ENCODE measurements at regions not wholly inside any gene's neighbourhood (a gene's known extent, or its start where the extent isn't known, plus 50 kb on each side); places are given as distances from the start of the nearest gene placed in this dataset.

DNA sequence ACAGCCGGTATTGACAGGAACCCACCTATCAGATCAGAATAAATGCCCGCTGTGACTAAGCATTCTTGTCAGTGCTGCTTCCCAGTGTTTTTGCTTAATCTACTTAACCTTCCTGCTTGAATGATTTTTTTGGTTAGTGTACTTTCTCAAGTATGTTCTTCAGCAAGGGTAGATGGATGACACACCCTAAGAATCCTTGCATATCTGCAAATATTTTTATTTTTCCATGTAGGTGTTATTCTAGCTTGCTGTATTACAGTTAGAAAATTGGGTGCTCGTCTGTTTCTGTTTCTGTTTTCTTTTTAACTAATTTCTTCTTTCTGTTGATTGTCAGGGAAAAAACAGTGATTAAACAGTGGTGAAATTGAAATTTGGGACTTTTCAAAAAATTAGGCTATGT is 64.5 kb downstream of the SEC61B start:
- Histone ChIP-seq H2BK5ac (ENCODE audit: low read depth, low read length) (no peak overlapping the region), H4K8ac (ENCODE audit: extremely low read depth, insufficient read depth, low read length) (no peak overlapping the region), H3K23me2 (ENCODE audit: low read depth, low read length) (no peaks in the 10 kb centered on the region), H3K27me3 (replicated peaks in 1 of 4; ENCODE audit: control insufficient read depth in 3 of 4, extremely low read depth in 1 of 4, insufficient read depth in 3 of 4, low read length in 3 of 4) (no peaks in the 10 kb centered on the region), H4K20me1 (replicated peaks in 1 of 2; ENCODE audit: control insufficient read depth in 1 of 2, insufficient read depth in 2 of 2, low read length in 2 of 2) (no peaks in the 10 kb centered on the region), H3K14ac (ENCODE audit: insufficient read length) (no peak overlapping the region), H3K4me1 (replicated peaks in 1 of 4; ENCODE audit: control insufficient read depth in 3 of 4, insufficient read depth in 4 of 4, low read length in 3 of 4) (no peaks in the 10 kb centered on the region), H4K91ac (replicated peaks; ENCODE audit: insufficient read length, low read length) (no peak overlapping the region), H3K27ac (ENCODE audit: low read depth, low read length) (no peak overlapping the region), H3K4ac (replicated peaks; ENCODE audit: insufficient read length, low read depth, low read length) (no peak overlapping the region), H3K18ac (ENCODE audit: extremely low read depth, low read length) (no peak overlapping the region), H3K79me1 (ENCODE audit: low read depth, low read length) (no peaks in the 10 kb centered on the region), H3K9ac (replicated peaks in 1 of 4; ENCODE audit: extremely low read depth in 1 of 4, low read depth in 3 of 4, low read length in 3 of 4) (no peak overlapping the region), H3K9me3 (ENCODE audit: insufficient read depth in 2 of 2, low read depth in 1 of 2, low read length in 1 of 2) (no peaks in the 10 kb centered on the region), H3K4me3 (ENCODE audit: extremely low read depth in 1 of 4, insufficient read depth in 2 of 4, low read depth in 3 of 4, low read length in 4 of 4) (no peak overlapping the region), H2AK5ac (ENCODE audit: low read depth, low read length) (no peak overlapping the region), H3K56ac (replicated peaks; ENCODE audit: insufficient read length, low read depth, low read length) (no peak overlapping the region), H3K4me2 (ENCODE audit: insufficient read depth in 1 of 2, low read depth in 2 of 2, low read length in 2 of 2) (no peak overlapping the region), H3K23ac (ENCODE audit: insufficient read length) (no peak overlapping the region), H2BK15ac (ENCODE audit: low read length) (no peak overlapping the region), H2BK120ac (replicated peaks; ENCODE audit: low read depth, low read length) (no peak overlapping the region), H2BK20ac (ENCODE audit: low read length) (no peak overlapping the region), H3K36me3 (ENCODE audit: control insufficient read depth in 2 of 4, insufficient read depth in 4 of 4, low read length in 3 of 4) (no peaks in the 10 kb centered on the region), H2AFZ (ENCODE audit: low read length) (no peak overlapping the region), H4K5ac (ENCODE audit: insufficient read length, low read depth, low read length) (no peak overlapping the region), H2BK12ac (ENCODE audit: low read depth, low read length) (no peak overlapping the region), H3K79me2 (ENCODE audit: control insufficient read depth in 1 of 2, insufficient read depth in 2 of 2, low read length in 2 of 2) (no peaks in the 10 kb centered on the region)
- DNase-seq (ENCODE audit: low read depth in 1 of 2, low spot score in 2 of 2) (no peak), FAIRE-seq (no peak)
- TF ChIP-seq RXRA (IDR thresholded peaks at IDR 0.05; ENCODE audit: insufficient read depth, low read depth, low read length) (no peak), SIX5 (IDR thresholded peaks at IDR 0.05; ENCODE audit: low read depth, low read length) (no peak), RNF2 (IDR thresholded peaks at IDR 0.05; ENCODE audit: borderline replicate concordance, low read depth, low read length, missing control alignments, poor library complexity, severe bottlenecking) (no peak)
- POLR2A ChIA-PET (ENCODE audit: partially characterized antibody): no interaction called here
- CTCF ChIA-PET (ENCODE audit: partially characterized antibody): interaction anchor here (1.3 to 1.5 kb wide), 3 partner anchors 12 to 14 kb away, joined by 3 to 6 read pairs (median 3); no protein-coding TSS in a partner anchor
- WGBS, 2 experiments (ENCODE audit: extremely low coverage in 1 of 2, insufficient coverage in 1 of 2, insufficient read length in 1 of 2, insufficient replicate concordance in 2 of 2, low coverage in 1 of 2, low lambda C conversion rate in 2 of 2, missing lambda C conversion rate in 1 of 2): 88% methylated on average over 3 of the region's 3 CpGs; no CpG with 5 or more reads in 1 of the 2 experiments
